ENCODE measurements at regions not wholly inside any gene's neighbourhood (a gene's known extent, or its start where the extent isn't known, plus 50 kb on each side); places are given as distances from the start of the nearest gene placed in this dataset.

DNA sequence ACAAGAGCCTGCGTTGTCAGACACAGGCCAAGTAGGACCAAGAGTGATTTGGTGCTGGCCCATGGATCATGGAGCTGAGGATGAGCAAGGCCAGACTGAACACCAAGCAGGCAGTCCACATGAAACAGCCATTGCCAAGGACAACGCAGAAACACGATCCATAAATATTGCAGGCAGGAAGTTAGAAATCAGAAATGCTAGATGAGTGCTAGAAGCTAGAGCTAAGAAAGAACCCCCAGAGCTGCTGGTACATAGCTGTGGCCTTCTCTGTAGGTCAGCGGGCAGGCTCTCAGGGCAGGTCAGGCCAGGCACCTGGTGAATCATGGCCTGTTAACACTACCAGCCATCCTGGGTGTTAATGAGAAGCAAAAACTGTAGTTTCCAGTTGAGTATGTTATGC, 119.7 kb downstream of the ALDH8A1 start:
- Histone ChIP-seq H3K9me3 (peaks cover 2% of the 10 kb centered on the region; the same call in 1 of the 2 replicates), H3K36me3 (ENCODE audit: control insufficient read depth, insufficient read depth, low read length) (no peaks in the 10 kb centered on the region), H3K4me3 (ENCODE audit: low read depth, low read length) (no peak overlapping the region), H3K27me3 (replicated peaks; ENCODE audit: control insufficient read depth, insufficient read depth, low read length) (no peaks in the 10 kb centered on the region), H3K4me1 (no peaks in the 10 kb centered on the region)
- BruUV-seq (replicated peaks): no TSS peak
- H3K9me3 Mint-ChIP-seq (ENCODE audit: unreplicated experiment): peaks cover 9% of the 10 kb centered on the region
- TF ChIP-seq CTCF (IDR thresholded peaks at IDR 0.05; ENCODE audit: insufficient read depth in 1 of 2, low read depth in 1 of 2, low read length in 1 of 2, severe bottlenecking in 1 of 2, unreplicated experiment in 1 of 2): no peak
- no peak overlapping the region for H3K4me3 Mint-ChIP-seq (ENCODE audit: unreplicated experiment)
- ChIA-PET POLR2A (no interaction called here), CTCF (no interaction called here)
- no peaks in the 10 kb centered on the region for H3K4me1 Mint-ChIP-seq (ENCODE audit: low read depth, unreplicated experiment)
- no peak overlapping the region for H3K27ac Mint-ChIP-seq (ENCODE audit: unreplicated experiment)
- H3K36me3 Mint-ChIP-seq (ENCODE audit: insufficient read depth, unreplicated experiment): no peaks in the 10 kb centered on the region
- intact Hi-C loops (cut with micrococcal nuclease; ENCODE audit: unreplicated experiment): no loop called here
- no peak for DNase-seq
- H3K27me3 Mint-ChIP-seq (ENCODE audit: insufficient read depth, unreplicated experiment): no peaks in the 10 kb centered on the region

DNA sequence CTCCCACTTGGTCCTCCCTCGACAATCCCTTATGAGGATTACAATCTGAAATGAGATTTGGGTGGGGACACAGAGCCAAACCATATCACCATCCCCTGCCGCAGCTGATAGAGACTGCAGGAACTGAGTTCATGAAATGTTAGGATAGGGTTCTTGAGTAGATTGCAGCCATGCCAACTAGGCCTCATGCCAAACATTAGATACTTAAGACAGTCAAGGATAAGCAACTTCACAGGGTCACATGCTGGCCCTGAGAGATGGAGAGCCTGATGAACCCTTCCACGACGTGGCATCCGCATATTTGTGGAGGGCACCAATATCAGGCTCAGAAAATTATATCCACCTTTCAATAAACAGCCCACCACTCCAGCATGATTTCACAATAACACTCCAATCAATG, 121.3 kb downstream of the ALDH8A1 start:
- ChIA-PET CTCF (no interaction called here), POLR2A (no interaction called here)
- Mint-ChIP-seq H3K4me1 (ENCODE audit: low read depth, unreplicated experiment) (peaks cover 3% of the 10 kb centered on the region), H3K27me3 (ENCODE audit: insufficient read depth, unreplicated experiment) (no peaks in the 10 kb centered on the region), H3K27ac (ENCODE audit: unreplicated experiment) (no peak overlapping the region), H3K9me3 (ENCODE audit: unreplicated experiment) (peaks cover 9% of the 10 kb centered on the region), H3K4me3 (ENCODE audit: unreplicated experiment) (no peak overlapping the region), H3K36me3 (ENCODE audit: insufficient read depth, unreplicated experiment) (no peaks in the 10 kb centered on the region)
- intact Hi-C loops (cut with micrococcal nuclease; ENCODE audit: unreplicated experiment): loop anchor here (10.0 kb wide), 2 partner anchors 116 to 374 kb away; no protein-coding TSS in a partner anchor
- no peaks in the 10 kb centered on the region for H3K36me3 ChIP-seq (ENCODE audit: control insufficient read depth, insufficient read depth, low read length)
- H3K4me3 ChIP-seq (ENCODE audit: low read depth, low read length): no peak overlapping the region
- TF ChIP-seq CTCF (IDR thresholded peaks at IDR 0.05; ENCODE audit: insufficient read depth in 1 of 2, low read depth in 1 of 2, low read length in 1 of 2, severe bottlenecking in 1 of 2, unreplicated experiment in 1 of 2): no peak
- DNase-seq: no peak
- no peaks in the 10 kb centered on the region for H3K4me1 ChIP-seq
- no peaks in the 10 kb centered on the region for H3K27me3 ChIP-seq (replicated peaks; ENCODE audit: control insufficient read depth, insufficient read depth, low read length)
- no TSS peak for BruUV-seq (replicated peaks)
- peaks cover 12% of the 10 kb centered on the region; the same call in 1 of the 2 replicates for H3K9me3 ChIP-seq

DNA sequence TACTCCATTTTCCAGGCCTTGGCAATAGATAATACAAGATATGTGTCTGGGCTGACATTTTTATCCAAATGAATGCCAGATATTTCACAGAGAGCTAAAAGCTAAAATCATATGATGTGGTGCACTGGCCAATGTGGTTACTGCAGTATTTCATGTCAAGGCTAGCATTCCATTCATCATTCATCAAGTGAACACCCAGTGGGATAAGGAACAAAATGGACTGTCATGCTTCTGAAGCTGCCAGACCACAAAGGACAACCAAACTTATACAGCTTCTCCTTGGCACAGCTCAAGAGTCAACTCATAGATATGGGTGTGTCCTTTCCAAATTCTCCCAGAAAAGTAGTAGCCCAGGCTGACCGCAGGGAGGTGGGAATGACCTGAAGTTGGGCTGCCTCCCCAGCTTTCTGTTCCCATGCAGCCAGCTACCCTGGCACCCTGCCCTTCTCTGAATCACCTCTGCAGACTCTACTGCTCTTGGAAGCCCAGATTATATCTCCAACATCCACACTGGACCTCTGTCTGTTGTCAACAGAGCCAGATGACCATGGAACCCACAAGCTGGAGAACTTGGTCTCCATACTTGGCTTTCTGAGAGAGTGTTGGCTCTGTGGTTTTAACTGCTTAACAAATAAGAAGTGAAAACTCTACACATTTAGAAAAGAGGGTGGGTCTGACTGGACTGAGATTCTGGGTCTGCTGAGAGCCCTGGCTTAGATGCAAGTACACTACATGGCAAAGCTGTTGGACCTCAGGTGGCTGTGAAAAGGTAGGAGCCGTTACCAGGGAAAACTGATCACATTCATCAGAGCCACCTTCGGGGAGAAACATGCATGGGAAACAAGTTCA, 122.8 kb downstream of the ALDH8A1 start:
- BruUV-seq (replicated peaks): no TSS peak
- POLR2A ChIA-PET: no interaction called here

More for the DNA sequence above, 122.8 kb downstream of the ALDH8A1 start:
- no peak overlapping the region for H3K4me3 ChIP-seq (ENCODE audit: low read depth, low read length)
- Mint-ChIP-seq H3K9me3 (ENCODE audit: unreplicated experiment) (peaks cover 9% of the 10 kb centered on the region), H3K27me3 (ENCODE audit: insufficient read depth, unreplicated experiment) (no peaks in the 10 kb centered on the region), H3K4me3 (ENCODE audit: unreplicated experiment) (no peak overlapping the region), H3K27ac (ENCODE audit: unreplicated experiment) (no peak overlapping the region), H3K4me1 (ENCODE audit: low read depth, unreplicated experiment) (peaks cover 14% of the 10 kb centered on the region), H3K36me3 (ENCODE audit: insufficient read depth, unreplicated experiment) (no peaks in the 10 kb centered on the region)
- intact Hi-C loops (cut with micrococcal nuclease; ENCODE audit: unreplicated experiment): loop anchor here (10.0 kb wide), 2 partner anchors 118 to 372 kb away; no protein-coding TSS in a partner anchor
- H3K27me3 ChIP-seq (replicated peaks; ENCODE audit: control insufficient read depth, insufficient read depth, low read length): no peaks in the 10 kb centered on the region
- H3K9me3 ChIP-seq: peaks cover 12% of the 10 kb centered on the region; the same call in 1 of the 2 replicates
- DNase-seq: no peak
- no peak for TF ChIP-seq CTCF (IDR thresholded peaks at IDR 0.05; ENCODE audit: insufficient read depth in 1 of 2, low read depth in 1 of 2, low read length in 1 of 2, severe bottlenecking in 1 of 2, unreplicated experiment in 1 of 2)
- CTCF ChIA-PET: no interaction called here
- 0 out of 2 replicates have a peak, but pooled peaks cover 6% of the 10 kb centered on the region for H3K4me1 ChIP-seq
- H3K36me3 ChIP-seq (ENCODE audit: control insufficient read depth, insufficient read depth, low read length): no peaks in the 10 kb centered on the region

All from Caco-2 (cell line).